ENCODE measurements at regions not wholly inside any gene's neighbourhood (a gene's known extent, or its start where the extent isn't known, plus 50 kb on each side); places are given as distances from the start of the nearest gene placed in this dataset.
"Not testable (repeated sequence)": the region's sequence is repeated elsewhere in the genome, so short reads cannot be mapped to it uniquely, and the experiment has no call there.

- ChIA-PET CTCF (no interaction called here), POLR2A (no interaction called here)
- no peak overlapping the region for H3K4me3 Mint-ChIP-seq
- no peaks in the 10 kb centered on the region for H3K36me3 Mint-ChIP-seq (ENCODE audit: low read depth)
- no peaks in the 10 kb centered on the region for H3K27me3 Mint-ChIP-seq
- Histone ChIP-seq H3K27me3 (ENCODE audit: control insufficient read depth in 1 of 2, insufficient read depth in 2 of 2, low read length in 2 of 2) (no peaks in the 10 kb centered on the region), H3K4me3 (ENCODE audit: low read length) (no peak overlapping the region), H3K36me3 (ENCODE audit: insufficient read depth, low read length) (no peaks in the 10 kb centered on the region), H3K9me3 (ENCODE audit: control insufficient read depth in 1 of 2, insufficient read depth in 1 of 2, low read length in 2 of 2) (peaks cover 0 to 5% of the 10 kb centered on the region in 2 experiments), H3K4me1 (ENCODE audit: insufficient read depth, low read length) (no peaks in the 10 kb centered on the region), H3K27ac (ENCODE audit: low read depth in 1 of 2, low read length in 2 of 2) (no peak overlapping the region)
- no peak for TF ChIP-seq CTCF (IDR thresholded peaks at IDR 0.05)
- ATAC-seq (ENCODE audit: poor library complexity) (no peak), DNase-seq (no peak)
- peaks cover 12% of the 10 kb centered on the region for H3K9me3 Mint-ChIP-seq
- no peak overlapping the region for H3K27ac Mint-ChIP-seq
- no peaks in the 10 kb centered on the region for H3K4me1 Mint-ChIP-seq (ENCODE audit: low read depth)
- intact Hi-C loops (cut with DNase I, micrococcal nuclease), result no loop called here
These were observed 1062.5 kb downstream of the CDH9 start for GRCh38 chr5:25975885-25976284.

GRCh38 chr5:25974451-25974850 is 1063.9 kb downstream of the CDH9 start:
- Mint-ChIP-seq H3K4me1 (ENCODE audit: low read depth) (no peaks in the 10 kb centered on the region), H3K27ac (no peak overlapping the region), H3K27me3 (no peaks in the 10 kb centered on the region), H3K4me3 (no peak overlapping the region), H3K36me3 (ENCODE audit: low read depth) (no peaks in the 10 kb centered on the region), H3K9me3 (peaks cover 12% of the 10 kb centered on the region)
- DNase-seq, result no peak
- peaks cover 5 to 11% of the 10 kb centered on the region in 2 experiments for H3K9me3 ChIP-seq (ENCODE audit: control insufficient read depth in 1 of 2, insufficient read depth in 1 of 2, low read length in 2 of 2)
- no peaks in the 10 kb centered on the region for H3K27me3 ChIP-seq (ENCODE audit: control insufficient read depth in 1 of 2, insufficient read depth in 2 of 2, low read length in 2 of 2)
- H3K36me3 ChIP-seq (ENCODE audit: insufficient read depth, low read length), result no peaks in the 10 kb centered on the region
- ChIA-PET POLR2A (no interaction called here), CTCF (no interaction called here)
- intact Hi-C loops (cut with DNase I, micrococcal nuclease), result no loop called here
- H3K4me3 ChIP-seq (ENCODE audit: low read length), result no peak overlapping the region
- ATAC-seq (ENCODE audit: poor library complexity), result no peak
- H3K27ac ChIP-seq (ENCODE audit: low read depth in 1 of 2, low read length in 2 of 2), result no peak overlapping the region
- no peak for TF ChIP-seq CTCF (IDR thresholded peaks at IDR 0.05)
- H3K4me1 ChIP-seq (ENCODE audit: insufficient read depth, low read length), result no peaks in the 10 kb centered on the region

- DNase-seq, result no peak
- Mint-ChIP-seq H3K27ac (no peak overlapping the region), H3K27me3 (no peaks in the 10 kb centered on the region), H3K36me3 (ENCODE audit: low read depth) (no peaks in the 10 kb centered on the region), H3K9me3 (peaks cover 20% of the 10 kb centered on the region), H3K4me1 (ENCODE audit: low read depth) (no peaks in the 10 kb centered on the region), H3K4me3 (no peak overlapping the region)
- intact Hi-C loops (cut with DNase I, micrococcal nuclease), result no loop called here
- POLR2A ChIA-PET, result no interaction called here
- H3K27ac ChIP-seq (ENCODE audit: low read depth in 1 of 2, low read length in 2 of 2), result no peak overlapping the region
- ATAC-seq (ENCODE audit: poor library complexity), result no peak
- TF ChIP-seq CTCF (IDR thresholded peaks at IDR 0.05), result no peak
- no peaks in the 10 kb centered on the region for H3K27me3 ChIP-seq (ENCODE audit: control insufficient read depth in 1 of 2, insufficient read depth in 2 of 2, low read length in 2 of 2)
- H3K4me1 ChIP-seq (ENCODE audit: insufficient read depth, low read length), result no peaks in the 10 kb centered on the region
- no peaks in the 10 kb centered on the region for H3K36me3 ChIP-seq (ENCODE audit: insufficient read depth, low read length)
- CTCF ChIA-PET, result no interaction called here
- H3K4me3 ChIP-seq (ENCODE audit: low read length), result no peak overlapping the region
- peaks cover 5 to 11% of the 10 kb centered on the region in 2 experiments for H3K9me3 ChIP-seq (ENCODE audit: control insufficient read depth in 1 of 2, insufficient read depth in 1 of 2, low read length in 2 of 2)
These were observed 1067.4 kb downstream of the CDH9 start for GRCh38 chr5:25970906-25971489.

GRCh38 chr5:25969042-25969441 is 1069.3 kb downstream of the CDH9 start:
- H3K27ac Mint-ChIP-seq; H3K36me3 Mint-ChIP-seq (ENCODE audit: low read depth); H3K27me3 ChIP-seq (ENCODE audit: control insufficient read depth in 1 of 2, insufficient read depth in 2 of 2, low read length in 2 of 2); CTCF ChIA-PET; intact Hi-C loops (cut with DNase I, micrococcal nuclease); DNase-seq; H3K4me3 Mint-ChIP-seq; H3K27ac ChIP-seq (ENCODE audit: low read depth in 1 of 2, low read length in 2 of 2); H3K36me3 ChIP-seq (ENCODE audit: insufficient read depth, low read length); H3K4me3 ChIP-seq (ENCODE audit: low read length); POLR2A ChIA-PET; H3K4me1 Mint-ChIP-seq (ENCODE audit: low read depth); H3K4me1 ChIP-seq (ENCODE audit: insufficient read depth, low read length); ATAC-seq (ENCODE audit: poor library complexity); H3K27me3 Mint-ChIP-seq: not testable (repeated sequence)
- H3K9me3 Mint-ChIP-seq, result peaks cover 16% of the 10 kb centered on the region
- peaks cover 5 to 14% of the 10 kb centered on the region in 2 experiments for H3K9me3 ChIP-seq (ENCODE audit: control insufficient read depth in 1 of 2, insufficient read depth in 1 of 2, low read length in 2 of 2)

Data from CD4-positive, alpha-beta T cell (primary cell).